Stomach (tissue), 4 donors: ENCODE measurements at regions not wholly inside any gene's neighbourhood (a gene's known extent, or its start where the extent isn't known, plus 50 kb on each side); places are given as distances from the start of the nearest gene placed in this dataset.

ENCODE experiments used
- EP300 ChIP-seq: sonication (generic); formaldehyde crosslinking; IDR thresholded peaks from one replicate; pipeline ENCODE4 v1.6.1; 2017; ENCODE audit warnings: antibody characterized with exemption
- POLR2A ChIP-seq, 4 donors: fragments of 450-650 bp; IDR thresholded peaks; one replicate each; pipeline ENCODE4 v1.6.1; 2016; ENCODE audit warnings: antibody characterized with exemption in 4 of 4, control low read depth in 2 of 4, mild to moderate bottlenecking in 1 of 4, moderate library complexity in 1 of 4
- TF ChIP-seq, protein P1 (sequence below), 7 experiments: fragments of 450-650 bp in 4 of 7; fragments of 200-600 bp in 3 of 7; sonication (generic) in 3 of 7; IDR thresholded peaks; one replicate each; pipeline ENCODE4 v1.5.1; 2016 to 2019; ENCODE audit warnings: antibody characterized with exemption in 7 of 7, control low read depth in 2 of 7, mild to moderate bottlenecking in 1 of 7

DNA sequence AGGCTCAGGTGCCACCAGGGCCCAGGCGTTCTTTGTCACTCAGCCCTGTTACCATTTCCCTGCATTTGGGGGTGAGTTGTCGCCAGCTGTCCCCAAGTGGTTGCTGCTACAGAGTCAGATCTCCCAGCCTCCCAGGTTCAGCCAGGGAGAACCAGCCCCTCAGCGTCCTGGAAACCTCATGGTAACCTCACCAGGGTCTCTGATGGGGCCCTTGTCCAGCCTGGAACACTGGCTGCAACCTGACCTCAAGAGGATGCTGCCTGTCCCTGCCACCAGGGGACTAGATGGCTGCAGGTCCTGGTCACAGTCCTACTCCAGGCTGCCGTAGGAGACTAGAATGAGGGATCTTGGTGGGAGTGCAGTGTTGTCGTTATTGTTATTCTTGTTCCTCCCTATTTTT lies 228.3 kb upstream of the PDE10A start:
- TF ChIP-seq, protein P1, sequence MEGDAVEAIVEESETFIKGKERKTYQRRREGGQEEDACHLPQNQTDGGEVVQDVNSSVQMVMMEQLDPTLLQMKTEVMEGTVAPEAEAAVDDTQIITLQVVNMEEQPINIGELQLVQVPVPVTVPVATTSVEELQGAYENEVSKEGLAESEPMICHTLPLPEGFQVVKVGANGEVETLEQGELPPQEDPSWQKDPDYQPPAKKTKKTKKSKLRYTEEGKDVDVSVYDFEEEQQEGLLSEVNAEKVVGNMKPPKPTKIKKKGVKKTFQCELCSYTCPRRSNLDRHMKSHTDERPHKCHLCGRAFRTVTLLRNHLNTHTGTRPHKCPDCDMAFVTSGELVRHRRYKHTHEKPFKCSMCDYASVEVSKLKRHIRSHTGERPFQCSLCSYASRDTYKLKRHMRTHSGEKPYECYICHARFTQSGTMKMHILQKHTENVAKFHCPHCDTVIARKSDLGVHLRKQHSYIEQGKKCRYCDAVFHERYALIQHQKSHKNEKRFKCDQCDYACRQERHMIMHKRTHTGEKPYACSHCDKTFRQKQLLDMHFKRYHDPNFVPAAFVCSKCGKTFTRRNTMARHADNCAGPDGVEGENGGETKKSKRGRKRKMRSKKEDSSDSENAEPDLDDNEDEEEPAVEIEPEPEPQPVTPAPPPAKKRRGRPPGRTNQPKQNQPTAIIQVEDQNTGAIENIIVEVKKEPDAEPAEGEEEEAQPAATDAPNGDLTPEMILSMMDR (IDR thresholded peaks at IDR 0.05): no peak
- TF ChIP-seq POLR2A (IDR thresholded peaks at IDR 0.05) (no peak), EP300 (no peak)
